GM19238 (cell line): ENCODE measurements at regions not wholly inside any gene's neighbourhood (a gene's known extent, or its start where the extent isn't known, plus 50 kb on each side); places are given as distances from the start of the nearest gene placed in this dataset.

ENCODE experiments used
- DNase-seq: peaks from one replicate; pipeline ENCODE4 v3.0.0; 2011; ENCODE audit warnings: low spot score; ENCODE audit not compliant: insufficient read length

- DNase-seq: no peak
Observed at GRCh38 chr10:131621784-131622624, 278.8 kb upstream of the PPP2R2D start.

GRCh38 chr10:131625041-131625440 lies 275.8 kb upstream of the PPP2R2D start:
- DNase-seq: no peak

GRCh38 chr10:131626274-131626673 lies 274.5 kb upstream of the PPP2R2D start:
- no peak for DNase-seq

- DNase-seq: no peak
Observed at GRCh38 chr10:131629026-131629770, 271.6 kb upstream of the PPP2R2D start.

GRCh38 chr10:131630772-131631258 lies 270.0 kb upstream of the PPP2R2D start:
- no peak for DNase-seq

- no peak for DNase-seq
Observed at GRCh38 chr10:131631619-131632018, 269.2 kb upstream of the PPP2R2D start.

- DNase-seq: no peak
Observed at GRCh38 chr10:131635564-131636015, 265.2 kb upstream of the PPP2R2D start.

- no peak for DNase-seq
Observed at GRCh38 chr10:131636116-131636515, 264.7 kb upstream of the PPP2R2D start.

- DNase-seq: no peak
Observed at GRCh38 chr10:131636841-131637724, 263.7 kb upstream of the PPP2R2D start.

- no peak for DNase-seq
Observed at GRCh38 chr10:131638049-131638879, 262.5 kb upstream of the PPP2R2D start.

- no peak for DNase-seq
Observed at GRCh38 chr10:131638880-131639278, 261.9 kb upstream of the PPP2R2D start.

GRCh38 chr10:131640045-131640644 lies 260.7 kb upstream of the PPP2R2D start:
- DNase-seq: no peak

GRCh38 chr10:131641231-131641630 lies 259.6 kb upstream of the PPP2R2D start:
- peak; percentile 53 for DNase-seq

GRCh38 chr10:131641898-131642297 lies 258.9 kb upstream of the PPP2R2D start:
- no peak for DNase-seq

- no peak for DNase-seq
Observed at GRCh38 chr10:131642966-131643365, 257.8 kb upstream of the PPP2R2D start.

- DNase-seq: no peak
Observed at GRCh38 chr10:131644289-131644688, 256.5 kb upstream of the PPP2R2D start.

GRCh38 chr10:131644864-131645658 lies 255.7 kb upstream of the PPP2R2D start:
- no peak for DNase-seq

GRCh38 chr10:131645756-131646155 lies 255.1 kb upstream of the PPP2R2D start:
- no peak for DNase-seq
